ENCODE measurements at regions not wholly inside any gene's neighbourhood (a gene's known extent, or its start where the extent isn't known, plus 50 kb on each side); places are given as distances from the start of the nearest gene placed in this dataset.
"Not testable (repeated sequence)": the region's sequence is repeated elsewhere in the genome, so short reads cannot be mapped to it uniquely, and the experiment has no call there.

DNA sequence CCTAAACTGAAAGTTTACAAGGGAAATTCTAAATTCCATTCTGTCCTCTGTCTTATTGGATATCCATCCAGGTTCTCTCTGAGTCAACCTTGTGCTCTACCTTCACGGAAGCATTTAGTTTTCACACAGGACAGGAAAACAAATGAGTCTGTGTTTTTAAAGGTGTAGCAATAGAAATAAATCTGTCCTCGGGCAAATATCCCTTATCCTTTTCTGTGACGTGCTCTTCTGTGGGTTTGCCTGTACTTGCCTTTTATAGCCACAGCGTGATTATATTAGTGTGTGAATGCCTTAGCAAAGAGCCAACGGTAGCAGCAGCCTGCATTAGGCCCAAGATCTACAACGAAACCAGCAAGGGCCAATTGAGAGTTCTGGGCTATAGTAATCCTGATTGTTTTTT is 127.2 kb upstream of the PLSCR5 start:
- peak; percentile 27 for DNase-seq

DNA sequence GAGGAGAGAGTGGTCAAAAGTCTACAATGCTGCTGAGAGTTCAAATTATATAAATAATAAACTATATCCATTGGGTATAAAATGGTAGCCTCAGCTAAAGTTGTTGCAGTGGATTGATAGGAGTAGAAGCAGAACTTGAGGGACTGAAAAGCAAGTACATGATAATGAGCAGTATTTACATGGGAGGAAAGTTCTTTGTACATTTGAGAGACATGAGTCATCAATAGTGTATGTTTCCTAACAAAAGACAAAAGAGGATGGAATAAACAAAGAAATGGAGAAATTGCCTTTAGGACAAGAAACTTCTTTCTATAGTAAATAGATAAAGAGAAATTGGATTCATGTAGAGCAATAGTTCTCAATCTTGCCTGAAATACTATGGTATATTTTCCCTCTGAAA is 110.0 kb upstream of the PLSCR5 start:
- no peak for DNase-seq

DNA sequence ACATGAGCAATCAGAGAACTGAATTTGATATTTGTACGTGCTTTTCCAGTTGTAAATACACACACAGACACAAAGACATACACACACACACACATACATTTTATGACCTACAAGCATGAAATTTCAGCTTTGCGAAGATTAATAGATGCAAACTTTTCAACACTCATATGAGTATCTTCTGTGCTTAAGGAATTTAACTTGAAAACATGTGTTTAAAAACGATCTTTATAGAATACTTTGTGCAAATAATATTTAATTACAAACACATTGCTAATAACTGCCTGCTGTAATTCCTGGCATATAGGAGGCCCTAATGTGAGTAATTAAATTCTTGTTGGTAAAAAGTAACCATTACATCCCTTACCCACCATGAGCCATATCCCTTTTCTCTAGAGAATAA is 107.7 kb upstream of the PLSCR5 start:
- DNase-seq: no peak

DNA sequence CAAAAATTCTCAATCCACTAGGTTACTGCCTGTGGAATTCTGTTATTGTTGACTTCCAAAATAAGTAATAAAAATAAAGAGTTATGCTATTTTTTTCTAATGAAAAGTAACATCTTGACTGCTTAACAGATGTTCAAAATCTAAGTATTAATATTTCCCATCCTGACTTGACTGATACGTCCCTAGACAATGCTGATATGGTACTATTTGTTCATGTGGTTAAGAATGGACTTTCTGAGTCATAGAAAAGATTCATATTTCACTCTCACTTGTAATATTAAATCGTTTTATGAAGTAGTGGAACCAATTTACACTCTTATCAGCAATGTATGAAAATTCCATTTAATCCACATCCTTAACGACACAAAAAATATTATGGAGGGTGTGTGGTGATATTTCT is 104.8 kb upstream of the PLSCR5 start:
- no peak for DNase-seq

DNA sequence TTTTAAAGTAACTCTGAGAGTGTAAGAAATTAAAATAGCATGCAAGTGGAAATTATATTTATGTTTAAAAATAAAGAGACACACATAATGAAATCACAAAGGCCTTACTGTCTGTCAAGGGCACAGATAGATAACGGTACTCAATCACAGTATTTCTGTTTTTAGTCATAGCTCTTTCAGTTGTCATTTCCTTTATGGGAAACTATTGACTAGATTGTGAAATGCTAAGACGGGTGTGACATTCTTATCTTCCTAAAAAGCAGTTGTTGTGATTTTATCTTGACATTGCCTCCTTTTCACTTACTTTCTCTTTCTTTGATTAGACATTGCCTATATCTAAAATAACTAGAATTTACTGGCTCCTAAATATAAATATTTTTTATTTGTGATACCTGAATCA is 100.1 kb upstream of the PLSCR5 start:
- no peak for DNase-seq

DNA sequence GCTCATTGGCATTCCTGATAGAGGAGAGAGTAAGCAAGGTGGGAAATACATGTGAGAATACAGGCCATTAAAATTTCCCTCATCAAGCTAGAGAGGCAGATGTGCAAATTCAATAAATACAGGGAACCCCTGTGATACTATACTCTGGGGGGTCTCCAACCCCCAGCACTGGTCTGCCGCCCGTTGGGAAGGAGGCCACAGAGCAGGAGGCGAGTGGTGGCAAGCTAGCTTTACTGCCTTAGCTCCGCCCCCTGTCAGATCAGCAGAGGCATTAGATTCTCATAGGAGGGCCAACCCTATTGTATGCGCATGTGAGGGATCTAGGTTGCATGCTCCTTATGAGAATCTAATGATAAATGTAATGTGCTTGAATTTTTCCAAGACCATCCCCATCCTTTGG is 97.1 kb upstream of the PLSCR5 start:
- no peak for DNase-seq

DNA sequence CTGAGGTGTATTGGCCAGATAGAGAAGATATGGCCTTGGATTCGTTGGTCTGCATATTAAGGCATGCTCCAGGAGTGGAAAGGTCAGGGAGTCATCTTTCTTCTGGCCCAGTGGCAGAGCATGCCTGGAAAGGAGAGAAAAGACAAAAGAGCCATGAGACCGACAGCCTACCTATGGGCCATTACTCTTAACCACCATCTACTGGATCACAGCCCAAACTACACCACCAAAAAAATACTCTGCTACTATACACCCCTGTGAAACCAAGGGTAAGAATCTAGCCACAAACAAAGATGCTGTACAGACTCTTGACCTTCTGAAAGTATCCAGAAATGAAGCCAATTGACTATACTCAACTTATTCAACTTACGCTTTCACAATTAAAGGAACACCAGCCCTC is 96.1 kb upstream of the PLSCR5 start:
- DNase-seq: no peak

DNA sequence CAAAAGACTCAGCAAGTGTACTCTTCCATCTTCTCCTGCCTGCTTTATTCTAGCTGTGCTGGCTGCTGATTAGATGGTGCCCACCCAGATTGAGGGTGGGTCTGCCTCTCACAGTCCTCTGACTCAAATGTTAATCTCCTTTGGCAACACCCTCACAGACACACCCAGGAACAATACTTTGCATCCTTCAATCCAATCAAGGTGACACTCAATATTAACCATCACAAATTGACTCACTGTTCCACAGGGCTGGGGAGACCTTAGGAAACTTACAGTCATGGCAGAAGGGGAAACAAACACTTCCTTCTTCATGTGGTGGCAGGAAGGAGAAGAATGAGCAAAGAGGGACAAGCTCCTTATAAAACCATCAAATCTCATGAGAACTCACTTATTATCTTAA is 94.9 kb upstream of the PLSCR5 start:
- DNase-seq: not testable (repeated sequence)

DNA sequence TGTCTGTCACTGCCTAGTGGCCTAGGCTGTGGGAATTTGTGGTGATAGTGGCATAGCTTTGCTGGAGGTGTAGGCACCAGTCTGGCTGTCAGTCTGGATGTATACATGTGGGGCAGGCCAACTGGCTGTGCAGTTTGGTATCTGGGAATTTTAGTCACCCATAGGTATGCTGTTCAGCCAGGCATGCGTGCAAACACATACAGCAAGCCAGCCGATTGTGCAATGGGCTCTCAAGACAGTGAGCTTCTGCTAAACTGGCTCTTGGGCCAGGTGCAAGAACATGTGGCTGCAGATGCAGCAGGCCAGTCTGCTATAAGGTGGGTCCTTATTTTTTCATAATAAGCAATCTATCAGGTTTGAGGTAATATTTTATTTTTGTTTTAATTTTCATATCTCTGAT is 87.1 kb upstream of the PLSCR5 start:
- no peak for DNase-seq

DNA sequence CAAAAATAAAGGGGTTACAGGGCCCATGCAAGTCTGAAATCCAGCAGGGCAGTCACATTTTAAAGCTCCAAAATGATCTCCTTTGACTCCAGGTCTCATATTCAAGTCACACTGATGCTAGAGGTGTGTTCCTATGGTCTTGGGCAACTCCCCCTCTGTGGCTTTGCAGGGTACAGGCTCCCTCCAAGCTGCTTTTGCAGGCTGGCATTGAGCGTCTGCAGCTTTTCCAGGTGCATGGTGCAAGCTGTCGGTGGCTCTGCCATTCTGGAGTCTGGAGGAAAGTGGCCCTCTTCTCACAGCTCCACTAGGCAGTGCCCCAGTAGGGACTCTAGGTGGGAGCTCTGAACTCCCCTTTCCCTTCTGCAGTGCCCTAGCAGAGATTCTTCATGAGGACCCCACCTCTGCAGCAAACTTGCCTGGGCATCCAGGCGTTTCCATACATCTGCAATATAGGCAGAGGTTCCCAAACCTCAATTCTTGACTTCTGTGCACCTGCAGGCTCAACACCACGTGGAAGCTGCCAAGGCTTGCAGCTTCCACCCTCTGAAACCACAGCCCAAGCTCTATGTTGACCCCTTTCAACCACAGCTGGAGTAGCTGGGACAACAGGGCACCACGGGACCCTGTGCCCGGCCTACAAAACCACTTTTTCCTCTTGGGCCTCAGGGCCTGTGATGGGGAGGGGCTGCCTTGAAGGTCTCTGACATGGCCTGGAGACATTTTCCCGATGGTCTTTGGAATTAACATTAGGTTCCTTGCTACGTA is 80.1 kb upstream of the PLSCR5 start:
- no peak for DNase-seq

DNA sequence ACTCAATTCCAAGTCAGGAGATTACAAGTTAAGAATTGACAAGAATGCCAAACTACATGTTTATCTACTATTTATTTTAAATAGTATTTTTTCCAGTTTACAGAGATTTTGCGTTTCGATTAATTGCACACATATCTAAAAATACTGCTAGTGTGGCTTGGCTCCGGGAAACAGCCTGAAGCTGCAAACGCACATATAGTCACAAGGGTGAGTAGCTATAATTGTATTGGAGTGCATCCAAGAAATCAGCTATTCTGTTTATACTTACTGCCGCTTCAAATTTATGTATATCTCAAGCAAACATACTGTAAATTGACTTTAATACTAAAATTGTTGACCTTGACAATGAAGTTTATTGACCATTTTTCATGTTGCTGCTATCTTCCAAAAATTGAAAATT is 77.0 kb upstream of the PLSCR5 start:
- DNase-seq: peak; percentile 23

DNA sequence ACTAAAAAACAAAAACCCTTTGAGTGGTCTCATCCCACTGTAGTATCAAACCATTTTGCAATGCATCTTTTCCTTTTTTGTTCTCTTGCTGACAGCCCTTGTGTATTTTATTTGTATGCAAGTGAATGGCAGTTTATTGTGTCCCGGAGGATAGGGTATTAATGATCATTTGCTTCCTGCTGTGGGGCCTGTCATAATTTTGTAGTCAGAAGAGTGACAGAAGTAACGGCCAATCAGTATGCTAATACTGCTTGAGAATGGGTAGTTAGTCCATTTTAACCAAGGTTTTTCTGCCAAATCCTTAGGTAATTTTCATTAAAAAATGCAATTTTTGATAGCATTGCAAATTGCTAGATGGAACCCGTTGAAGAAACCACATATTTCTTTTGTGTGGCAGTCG is 75.5 kb upstream of the PLSCR5 start:
- no peak for DNase-seq

DNA sequence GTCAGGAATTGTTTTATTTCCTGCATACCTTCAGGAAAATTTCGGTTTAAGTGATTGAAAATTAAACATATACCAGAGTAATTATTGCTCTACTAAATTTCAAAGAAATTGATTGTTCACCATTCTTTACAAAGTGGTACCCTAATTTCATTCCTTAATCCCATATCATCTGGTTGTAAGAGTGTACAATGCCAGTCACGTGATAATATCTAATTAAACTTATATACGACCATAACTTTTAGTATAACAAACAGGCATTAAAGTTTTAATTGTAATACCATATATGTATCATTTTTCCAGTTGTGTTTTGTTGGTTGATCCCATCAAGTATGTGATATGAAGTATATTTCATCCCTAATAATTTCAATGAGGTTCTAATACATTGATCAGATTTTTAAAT is 74.8 kb upstream of the PLSCR5 start:
- DNase-seq: no peak

DNA sequence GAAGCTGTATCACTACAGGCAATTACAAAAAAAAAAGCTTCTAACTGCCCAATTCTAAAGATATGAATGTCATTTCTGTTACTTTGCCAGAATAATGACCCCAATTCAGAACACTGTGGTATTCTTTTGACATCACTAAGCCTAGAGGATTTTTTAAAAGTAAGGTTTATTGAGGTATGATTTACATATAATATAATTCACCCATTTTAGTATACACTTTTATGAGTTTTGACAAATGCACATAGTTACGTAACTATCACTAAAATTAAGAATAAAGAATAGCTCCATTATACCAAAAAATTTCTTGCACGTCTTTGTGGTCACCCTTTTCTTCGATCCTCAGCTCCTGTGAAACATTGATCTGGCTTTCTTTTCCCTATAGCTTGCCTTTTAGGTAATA is 74.0 kb upstream of the PLSCR5 start:
- DNase-seq: no peak

DNA sequence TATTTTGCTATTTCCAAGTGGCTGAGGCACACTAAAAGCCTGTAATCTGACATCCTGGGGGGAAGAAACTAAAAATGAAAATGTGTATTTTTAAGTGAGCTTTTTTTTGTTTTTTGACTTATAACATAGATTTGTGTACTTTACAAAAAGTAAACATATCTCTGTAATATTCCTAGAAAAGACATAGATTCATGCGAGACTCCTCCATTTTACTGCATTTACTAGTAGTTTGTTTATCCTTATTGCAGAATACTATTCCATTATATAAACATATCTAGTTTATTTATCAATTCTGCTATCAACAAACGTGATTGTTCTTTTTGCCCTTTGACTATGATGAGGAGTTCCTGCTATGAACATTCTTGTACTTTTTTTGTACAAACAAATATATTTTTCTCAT is 67.8 kb upstream of the PLSCR5 start:
- no peak for DNase-seq

DNA sequence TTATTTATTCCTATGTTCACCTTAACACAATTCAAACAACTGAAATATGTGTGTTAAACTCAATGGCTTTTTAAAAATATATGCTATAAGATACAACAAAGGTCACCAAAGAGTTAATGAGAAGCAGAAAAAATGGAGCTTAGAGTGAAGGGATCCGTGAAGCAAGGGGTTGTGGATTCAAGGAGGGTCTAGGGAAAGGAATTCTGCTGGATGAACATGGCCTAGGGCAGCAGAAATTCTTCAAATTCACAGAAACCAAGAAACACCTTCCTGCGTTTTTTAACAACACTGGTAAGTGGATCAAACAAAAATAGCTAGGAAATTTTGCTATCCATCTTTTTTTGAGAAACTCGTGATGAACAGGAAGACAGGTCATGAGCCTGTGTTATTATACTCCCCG is 59.3 kb upstream of the PLSCR5 start:
- DNase-seq: no peak

DNA sequence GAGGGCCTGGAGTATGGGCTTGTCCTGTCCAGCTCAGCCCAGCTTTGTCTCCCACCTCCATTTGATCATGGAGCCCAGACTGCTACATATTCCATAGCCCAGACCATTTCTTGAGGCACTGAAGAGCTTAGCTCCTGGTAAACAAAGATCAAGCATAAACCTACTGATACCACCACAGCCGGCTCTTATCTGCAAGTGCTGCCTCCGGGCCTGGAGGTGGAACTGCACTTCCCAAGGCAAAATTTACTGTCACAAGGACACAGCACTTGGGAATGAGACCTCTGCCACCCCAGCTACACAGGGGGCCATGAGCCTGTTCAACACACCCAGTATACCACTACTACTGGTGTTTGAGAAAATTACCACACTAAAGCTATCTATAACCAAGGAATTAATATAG is 53.7 kb upstream of the PLSCR5 start:
- no peak for DNase-seq

DNA sequence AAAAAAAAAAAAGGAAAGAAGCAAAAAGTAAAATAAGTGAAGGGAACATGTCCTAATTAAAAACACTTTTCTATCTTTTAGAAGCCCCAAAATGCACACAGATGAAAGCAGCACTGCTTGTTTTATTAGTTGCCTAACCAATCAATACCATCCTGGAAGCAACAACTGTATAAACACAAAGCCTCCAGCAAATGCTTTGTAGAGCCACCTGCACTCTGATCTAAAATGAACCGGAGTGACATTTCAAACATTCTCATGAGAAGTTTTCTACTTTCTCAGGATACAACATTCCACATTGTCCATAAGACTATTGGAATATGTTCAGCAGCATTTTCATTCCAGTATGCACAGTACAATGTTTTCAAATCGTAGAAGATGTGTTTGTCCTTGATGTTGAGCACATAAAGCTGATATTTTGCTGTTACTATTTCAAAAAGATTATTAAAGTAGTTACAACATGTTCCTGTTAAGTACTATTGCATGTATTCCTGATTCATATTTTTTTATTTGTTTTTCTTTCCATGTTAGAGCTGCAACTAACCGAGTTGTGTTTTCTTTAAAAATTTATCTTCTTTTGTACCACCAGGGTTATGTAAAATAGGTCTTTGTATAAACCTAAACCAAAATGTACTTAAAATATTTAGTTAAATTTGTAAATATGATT is 50.3 kb upstream of the PLSCR5 start:
- no peak for DNase-seq
